ENCODE measurements at regions not wholly inside any gene's neighbourhood (a gene's known extent, or its start where the extent isn't known, plus 50 kb on each side); places are given as distances from the start of the nearest gene placed in this dataset.

DNA sequence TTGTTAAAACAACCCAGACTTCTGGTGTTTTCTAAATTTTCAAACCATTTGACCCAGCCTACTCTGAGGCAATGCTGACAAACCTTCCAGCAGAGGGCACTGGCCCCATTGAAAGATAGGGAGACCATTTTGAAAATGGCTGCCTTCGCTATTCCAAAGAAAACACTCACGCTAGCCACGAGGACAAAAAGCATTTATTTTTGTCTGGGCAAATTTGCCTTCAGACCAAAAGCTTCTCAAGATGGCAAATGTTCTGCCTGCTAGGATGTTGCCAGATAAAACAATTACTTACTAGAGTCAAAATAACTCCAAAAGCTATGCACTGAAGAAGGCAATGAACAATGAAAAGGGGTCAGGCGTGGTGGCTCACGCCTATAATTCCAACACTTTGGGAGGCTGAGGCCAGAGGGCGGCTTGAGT, 296.7 kb upstream of the IRX5 start:
- H3K36me3 ChIP-seq (ENCODE audit: control insufficient read depth, insufficient read depth, low read length) = no peaks in the 10 kb centered on the region
- no peak overlapping the region for H3K4me3 ChIP-seq (ENCODE audit: low read length)
- no peak for DNase-seq

DNA sequence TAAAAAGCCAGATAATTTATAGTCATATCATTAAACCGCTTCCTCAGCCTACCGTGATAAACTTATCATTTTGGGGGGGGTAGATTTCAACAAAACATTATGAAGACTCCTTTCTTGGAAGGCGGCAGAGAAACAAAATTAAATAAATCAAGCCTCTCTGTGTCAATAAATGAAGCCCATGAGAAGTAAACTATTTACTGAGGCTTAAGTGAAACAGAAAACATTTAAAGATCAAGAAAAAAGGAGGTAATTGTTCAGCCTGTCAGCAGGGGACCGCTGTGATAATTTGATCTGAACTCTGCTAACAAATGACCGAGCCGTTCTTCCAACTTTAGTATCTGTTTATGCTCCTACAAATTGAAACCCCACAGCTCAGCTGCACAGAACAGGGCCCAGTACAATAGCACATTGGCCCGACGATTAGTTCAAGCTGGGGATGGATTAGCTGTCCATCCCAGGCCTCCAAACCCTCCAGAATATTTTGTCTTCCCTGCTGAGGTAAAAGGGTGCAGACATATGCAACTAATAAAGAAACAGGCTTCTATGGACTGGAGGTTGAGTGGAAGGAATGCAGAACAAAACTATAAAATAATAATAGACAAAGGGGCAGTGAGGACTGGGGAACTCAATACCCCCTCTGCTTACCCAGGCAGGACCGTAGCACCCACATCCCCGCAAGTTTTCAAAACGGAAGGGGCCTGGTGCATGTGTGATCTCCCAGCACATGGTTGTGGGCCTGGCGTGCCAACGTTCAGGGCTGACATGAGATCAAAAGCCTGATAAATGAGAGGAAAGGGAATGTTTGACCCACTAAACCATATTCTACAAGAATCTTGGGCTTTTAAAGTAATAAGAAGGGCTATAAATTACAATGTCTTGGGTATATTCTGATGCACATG, 298.1 kb upstream of the IRX5 start:
- Histone ChIP-seq H3K9me3 (ENCODE audit: control insufficient read depth, low read depth, low read length) (no peaks in the 10 kb centered on the region), H3K27ac (ENCODE audit: low read length) (no peak overlapping the region), H3K4me3 (ENCODE audit: low read length) (no peak overlapping the region), H3K36me3 (ENCODE audit: control insufficient read depth, insufficient read depth, low read length) (no peaks in the 10 kb centered on the region), H3K4me1 (ENCODE audit: control insufficient read depth, insufficient read depth, low read length) (no peaks in the 10 kb centered on the region), H3K27me3 (ENCODE audit: control insufficient read depth, insufficient read depth, low read length) (peaks cover 10% of the 10 kb centered on the region)
- no CpG with 5 or more reads among the region's 13 CpGs for WGBS (ENCODE audit: insufficient coverage, low lambda C conversion rate)
- no peak for DNase-seq

More for the DNA sequence above, 296.7 kb upstream of the IRX5 start:
- Histone ChIP-seq H3K27me3 (ENCODE audit: control insufficient read depth, insufficient read depth, low read length) (peaks cover 10% of the 10 kb centered on the region), H3K4me1 (ENCODE audit: control insufficient read depth, insufficient read depth, low read length) (no peaks in the 10 kb centered on the region), H3K9me3 (ENCODE audit: control insufficient read depth, low read depth, low read length) (no peaks in the 10 kb centered on the region), H3K27ac (ENCODE audit: low read length) (no peak overlapping the region)
- 94% methylated on average over 3 of the region's 6 CpGs for WGBS (ENCODE audit: insufficient coverage, low lambda C conversion rate)

DNA sequence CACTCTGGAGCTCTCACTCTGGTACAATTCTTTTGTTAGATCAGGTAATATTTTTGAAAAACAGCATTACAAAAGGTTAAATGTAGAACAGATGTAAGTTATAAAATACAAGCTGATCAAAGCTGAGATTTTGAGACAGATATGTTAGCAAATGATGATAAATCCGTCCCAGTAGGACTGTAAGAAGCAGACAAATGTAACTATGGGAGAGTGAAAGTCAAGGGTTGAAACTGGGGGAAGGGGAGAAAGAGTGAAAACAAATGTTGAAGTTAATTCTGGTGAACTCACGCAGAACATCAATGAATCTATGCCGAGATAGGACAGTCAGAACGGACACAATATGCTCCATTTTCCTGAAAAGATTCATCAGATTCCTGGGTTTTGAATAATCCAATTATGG, 298.9 kb upstream of the IRX5 start:
- H3K4me3 ChIP-seq (ENCODE audit: low read length) = no peak overlapping the region
- no peaks in the 10 kb centered on the region for H3K36me3 ChIP-seq (ENCODE audit: control insufficient read depth, insufficient read depth, low read length)
- no peak for DNase-seq
- H3K9me3 ChIP-seq (ENCODE audit: control insufficient read depth, low read depth, low read length) = no peaks in the 10 kb centered on the region
- 67% methylated on average over 1 of the region's 4 CpGs for WGBS (ENCODE audit: insufficient coverage, low lambda C conversion rate)
- peaks cover 10% of the 10 kb centered on the region for H3K27me3 ChIP-seq (ENCODE audit: control insufficient read depth, insufficient read depth, low read length)
- H3K27ac ChIP-seq (ENCODE audit: low read length) = no peak overlapping the region
- no peaks in the 10 kb centered on the region for H3K4me1 ChIP-seq (ENCODE audit: control insufficient read depth, insufficient read depth, low read length)

DNA sequence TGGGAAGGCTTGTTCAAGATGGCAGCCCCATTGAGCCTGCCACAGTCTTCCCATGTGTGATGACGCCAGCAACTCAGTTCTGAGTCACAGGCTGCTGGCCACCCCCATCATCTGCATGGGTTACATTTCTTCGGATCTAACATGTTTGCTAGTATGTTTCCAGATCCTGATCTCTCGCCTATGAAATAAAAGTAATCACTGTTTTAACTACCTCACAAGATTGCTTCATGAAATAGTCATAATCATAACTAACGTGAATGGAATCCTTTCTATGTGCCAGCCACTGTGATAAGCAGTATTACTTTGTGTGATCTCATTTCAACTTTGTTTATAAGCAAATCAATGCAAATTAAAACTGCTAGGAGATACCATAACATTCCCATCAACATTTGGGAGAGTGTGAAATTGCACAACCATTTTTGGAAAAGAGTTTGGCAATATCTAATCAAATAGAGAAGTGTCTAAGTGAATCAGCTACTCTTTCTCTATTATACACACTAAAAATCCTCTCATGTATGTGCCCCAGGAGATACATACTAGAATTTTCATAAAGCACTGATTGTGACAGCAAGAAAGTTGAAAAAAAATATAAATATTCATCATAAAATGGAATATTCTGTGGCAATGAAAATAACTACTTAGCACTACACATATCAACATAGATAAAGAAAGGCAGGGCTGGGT, 300.2 kb upstream of the IRX5 start:
- no peak for DNase-seq
- Histone ChIP-seq H3K4me1 (ENCODE audit: control insufficient read depth, insufficient read depth, low read length) (no peaks in the 10 kb centered on the region), H3K27me3 (ENCODE audit: control insufficient read depth, insufficient read depth, low read length) (peaks cover 3% of the 10 kb centered on the region), H3K27ac (ENCODE audit: low read length) (no peak overlapping the region), H3K4me3 (ENCODE audit: low read length) (no peak overlapping the region), H3K36me3 (ENCODE audit: control insufficient read depth, insufficient read depth, low read length) (no peaks in the 10 kb centered on the region), H3K9me3 (ENCODE audit: control insufficient read depth, low read depth, low read length) (no peaks in the 10 kb centered on the region)
- 100% methylated on average over 1 of the region's 4 CpGs for WGBS (ENCODE audit: insufficient coverage, low lambda C conversion rate)

DNA sequence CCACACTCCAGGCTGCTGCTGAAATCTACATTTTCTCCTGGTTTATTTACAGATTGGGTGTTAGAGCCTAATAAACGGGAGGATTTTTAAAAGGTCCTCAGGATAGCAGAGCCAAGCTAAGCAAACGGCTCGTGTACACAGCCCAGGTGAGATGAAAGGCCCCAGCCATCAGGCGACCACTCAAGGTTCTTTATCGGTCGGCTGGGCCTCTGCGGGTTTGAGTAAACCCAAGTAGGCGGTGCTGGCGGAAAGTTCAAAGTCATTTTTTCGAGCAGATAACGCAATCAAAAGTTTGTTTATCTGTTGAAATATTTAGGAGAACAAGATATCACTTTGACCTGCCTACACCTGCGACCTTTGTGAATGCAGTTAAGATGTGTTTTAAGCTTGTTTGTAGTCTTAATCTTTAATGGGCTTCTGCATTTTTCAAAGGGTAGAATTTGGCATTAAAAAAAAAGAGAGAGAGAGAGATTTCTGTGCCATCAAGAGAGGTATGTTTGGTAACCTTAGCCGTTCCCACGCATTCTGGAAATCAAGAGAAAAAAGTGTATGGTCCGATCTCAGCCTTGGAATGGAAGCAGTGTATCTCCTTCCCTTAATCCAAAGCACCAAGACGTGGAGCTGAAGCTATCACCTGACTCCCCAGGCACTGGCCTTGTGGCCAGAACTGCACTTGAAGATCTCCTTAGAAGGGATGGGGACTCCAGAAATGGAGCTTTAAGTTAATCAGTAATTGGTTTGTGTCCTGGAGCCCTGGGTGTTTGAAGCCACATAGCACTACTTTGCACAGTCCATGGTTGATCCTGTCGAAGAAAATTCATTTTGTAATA, 301.7 kb upstream of the IRX5 start:
- 20% methylated on average over 1 of the region's 17 CpGs for WGBS (ENCODE audit: insufficient coverage, low lambda C conversion rate)
- peak in 1 of 2 donors; percentile 41 for DNase-seq
- no peaks in the 10 kb centered on the region for H3K4me1 ChIP-seq (ENCODE audit: control insufficient read depth, insufficient read depth, low read length)
- no peaks in the 10 kb centered on the region for H3K36me3 ChIP-seq (ENCODE audit: control insufficient read depth, insufficient read depth, low read length)
- H3K27me3 ChIP-seq (ENCODE audit: control insufficient read depth, insufficient read depth, low read length) = peaks cover 3% of the 10 kb centered on the region
- no peaks in the 10 kb centered on the region for H3K9me3 ChIP-seq (ENCODE audit: control insufficient read depth, low read depth, low read length)
- no peak overlapping the region for H3K27ac ChIP-seq (ENCODE audit: low read length)
- H3K4me3 ChIP-seq (ENCODE audit: low read length) = no peak overlapping the region

DNA sequence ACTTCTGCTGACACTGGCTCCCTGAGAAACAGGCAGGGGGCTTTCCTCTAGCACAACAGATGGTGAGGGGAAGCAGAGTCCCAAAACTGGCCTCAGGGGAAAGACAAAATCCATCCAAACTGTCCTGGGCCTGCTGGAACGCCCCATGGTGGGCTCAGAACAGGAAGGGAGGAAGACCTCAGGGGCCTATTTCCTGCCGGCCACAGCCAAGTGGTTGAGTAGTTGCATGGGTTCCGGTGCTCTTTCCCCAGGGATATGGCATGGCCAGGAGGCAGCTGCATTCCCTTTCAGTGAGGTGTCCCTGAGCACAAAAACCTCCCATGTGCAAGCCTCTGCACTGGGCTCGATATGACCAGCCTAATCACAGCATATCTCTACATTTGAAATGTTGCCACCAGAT, 303.0 kb upstream of the IRX5 start:
- H3K4me3 ChIP-seq (ENCODE audit: low read length) = no peak overlapping the region
- no peaks in the 10 kb centered on the region for H3K4me1 ChIP-seq (ENCODE audit: control insufficient read depth, insufficient read depth, low read length)
- no peak overlapping the region for H3K27ac ChIP-seq (ENCODE audit: low read length)
- H3K9me3 ChIP-seq (ENCODE audit: control insufficient read depth, low read depth, low read length) = no peaks in the 10 kb centered on the region
- no CpG with 5 or more reads among the region's 4 CpGs for WGBS (ENCODE audit: insufficient coverage, low lambda C conversion rate)
- no peaks in the 10 kb centered on the region for H3K36me3 ChIP-seq (ENCODE audit: control insufficient read depth, insufficient read depth, low read length)
- no peak for DNase-seq
- peaks cover 3% of the 10 kb centered on the region for H3K27me3 ChIP-seq (ENCODE audit: control insufficient read depth, insufficient read depth, low read length)

DNA sequence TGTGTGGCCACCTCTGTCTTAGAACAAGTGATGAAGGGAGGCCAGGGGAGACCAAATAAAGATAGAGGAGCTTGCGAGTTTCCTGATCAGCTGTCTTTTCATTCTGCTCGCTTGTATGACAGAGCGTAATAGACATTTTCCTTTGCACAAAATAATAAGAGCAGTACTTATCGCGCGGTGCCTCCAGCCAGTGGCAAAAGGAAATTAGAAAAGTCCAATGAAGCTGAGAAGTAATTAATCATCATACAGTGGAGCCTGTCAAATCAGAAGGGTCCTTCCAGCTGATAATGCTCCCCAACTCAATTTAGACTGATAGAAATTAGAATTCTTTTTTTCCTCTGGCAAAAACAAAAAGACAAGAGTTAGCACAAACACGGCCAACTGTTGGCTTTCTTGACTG, 307.0 kb upstream of the IRX5 start:
- H3K27me3 ChIP-seq (ENCODE audit: control insufficient read depth, insufficient read depth, low read length) = no peaks in the 10 kb centered on the region
- no peak overlapping the region for H3K4me3 ChIP-seq (ENCODE audit: low read length)
- DNase-seq = no peak
- H3K4me1 ChIP-seq (ENCODE audit: control insufficient read depth, insufficient read depth, low read length) = no peaks in the 10 kb centered on the region
- WGBS (ENCODE audit: insufficient coverage, low lambda C conversion rate) = no CpG with 5 or more reads among the region's 7 CpGs
- H3K9me3 ChIP-seq (ENCODE audit: control insufficient read depth, low read depth, low read length) = no peaks in the 10 kb centered on the region
- H3K36me3 ChIP-seq (ENCODE audit: control insufficient read depth, insufficient read depth, low read length) = no peaks in the 10 kb centered on the region
- H3K27ac ChIP-seq (ENCODE audit: low read length) = no peak overlapping the region

DNA sequence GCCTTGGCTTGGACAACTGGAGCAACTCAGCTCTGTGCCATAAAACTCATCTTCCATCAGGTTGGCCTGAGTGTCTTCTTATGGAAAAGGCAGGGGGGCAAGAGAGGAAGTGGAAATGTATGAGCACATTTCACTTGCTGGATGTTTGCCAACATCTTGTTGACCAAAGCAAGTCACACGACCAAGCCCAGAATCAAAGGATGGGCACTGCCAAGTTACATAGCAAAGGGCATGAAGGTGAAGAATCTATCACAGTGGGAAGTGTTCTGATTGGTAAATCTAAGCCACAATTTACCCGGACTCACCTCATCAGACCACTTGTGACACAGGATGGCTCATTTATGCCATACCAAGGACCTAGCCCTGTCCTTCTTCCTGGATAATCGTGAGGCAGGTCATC, 310.5 kb upstream of the IRX5 start:
- Histone ChIP-seq H3K27me3 (ENCODE audit: control insufficient read depth, insufficient read depth, low read length) (no peaks in the 10 kb centered on the region), H3K4me1 (ENCODE audit: control insufficient read depth, insufficient read depth, low read length) (no peaks in the 10 kb centered on the region), H3K4me3 (ENCODE audit: low read length) (no peak overlapping the region), H3K27ac (ENCODE audit: low read length) (no peak overlapping the region), H3K9me3 (ENCODE audit: control insufficient read depth, low read depth, low read length) (no peaks in the 10 kb centered on the region), H3K36me3 (ENCODE audit: control insufficient read depth, insufficient read depth, low read length) (no peaks in the 10 kb centered on the region)
- WGBS (ENCODE audit: insufficient coverage, low lambda C conversion rate) = no CpG with 5 or more reads among the region's 3 CpGs
- no peak for DNase-seq

DNA sequence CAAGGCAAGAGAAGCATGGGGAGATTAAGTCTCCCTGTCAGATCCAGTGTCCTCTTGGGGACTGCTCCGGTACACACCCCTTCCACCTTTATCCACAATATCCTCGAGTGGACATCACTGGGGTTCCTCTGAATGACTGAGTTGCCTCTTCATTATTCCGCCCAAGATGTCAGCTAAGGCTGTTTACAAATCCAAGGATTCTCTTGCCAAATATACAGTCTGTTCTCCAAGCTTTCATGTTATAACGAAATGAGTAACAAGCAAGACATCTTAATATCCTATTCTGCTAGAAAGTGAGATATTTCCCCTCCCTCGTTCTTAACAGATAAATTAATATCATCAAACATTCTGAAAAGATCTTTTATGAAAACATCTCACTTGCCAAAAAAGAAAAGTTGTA, 314.1 kb upstream of the IRX5 start:
- Histone ChIP-seq H3K4me1 (ENCODE audit: control insufficient read depth, insufficient read depth, low read length) (no peaks in the 10 kb centered on the region), H3K36me3 (ENCODE audit: control insufficient read depth, insufficient read depth, low read length) (no peaks in the 10 kb centered on the region), H3K9me3 (ENCODE audit: control insufficient read depth, low read depth, low read length) (no peaks in the 10 kb centered on the region), H3K27me3 (ENCODE audit: control insufficient read depth, insufficient read depth, low read length) (no peaks in the 10 kb centered on the region), H3K4me3 (ENCODE audit: low read length) (no peak overlapping the region), H3K27ac (ENCODE audit: low read length) (no peak overlapping the region)
- WGBS (ENCODE audit: insufficient coverage, low lambda C conversion rate) = 80% methylated on average over 2 of the region's 5 CpGs
- no peak for DNase-seq

DNA sequence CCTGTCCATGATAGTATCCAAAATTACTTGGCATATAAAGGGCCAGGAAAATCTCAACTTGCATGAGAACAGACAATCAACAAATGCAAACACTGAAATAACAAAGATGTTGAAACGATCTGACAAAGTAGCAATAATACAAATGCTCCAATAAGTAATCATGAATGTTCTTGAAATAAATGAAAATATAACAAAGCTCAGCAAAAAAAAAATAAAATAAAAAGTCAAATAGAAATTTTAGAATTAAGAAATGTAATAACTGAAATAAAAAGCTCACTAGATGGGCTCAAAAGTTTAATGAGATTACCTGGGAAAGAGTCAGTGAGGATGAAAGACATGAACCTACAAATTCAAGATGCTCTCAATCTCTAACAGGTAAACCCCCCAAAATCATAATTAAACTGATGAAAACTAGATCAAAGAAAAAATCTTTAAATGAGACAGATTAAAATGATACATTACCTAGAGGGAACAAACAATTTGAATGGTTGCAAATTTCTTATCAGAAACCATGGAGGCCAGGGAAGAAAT, 319.0 kb upstream of the IRX3 start:
- Histone ChIP-seq H3K9me3 (ENCODE audit: control insufficient read depth, low read depth, low read length) (no peaks in the 10 kb centered on the region), H3K27me3 (ENCODE audit: control insufficient read depth, insufficient read depth, low read length) (no peaks in the 10 kb centered on the region), H3K4me1 (ENCODE audit: control insufficient read depth, insufficient read depth, low read length) (no peaks in the 10 kb centered on the region), H3K36me3 (ENCODE audit: control insufficient read depth, insufficient read depth, low read length) (no peaks in the 10 kb centered on the region), H3K4me3 (ENCODE audit: low read length) (no peak overlapping the region), H3K27ac (ENCODE audit: low read length) (no peak overlapping the region)
- 100% methylated on average over 1 of the region's 1 CpG for WGBS (ENCODE audit: insufficient coverage, low lambda C conversion rate)
- no peak for DNase-seq

Measured in large intestine (tissue), 3 donors.